ENCODE measurements at regions not wholly inside any gene's neighbourhood (a gene's known extent, or its start where the extent isn't known, plus 50 kb on each side); places are given as distances from the start of the nearest gene placed in this dataset.

DNA sequence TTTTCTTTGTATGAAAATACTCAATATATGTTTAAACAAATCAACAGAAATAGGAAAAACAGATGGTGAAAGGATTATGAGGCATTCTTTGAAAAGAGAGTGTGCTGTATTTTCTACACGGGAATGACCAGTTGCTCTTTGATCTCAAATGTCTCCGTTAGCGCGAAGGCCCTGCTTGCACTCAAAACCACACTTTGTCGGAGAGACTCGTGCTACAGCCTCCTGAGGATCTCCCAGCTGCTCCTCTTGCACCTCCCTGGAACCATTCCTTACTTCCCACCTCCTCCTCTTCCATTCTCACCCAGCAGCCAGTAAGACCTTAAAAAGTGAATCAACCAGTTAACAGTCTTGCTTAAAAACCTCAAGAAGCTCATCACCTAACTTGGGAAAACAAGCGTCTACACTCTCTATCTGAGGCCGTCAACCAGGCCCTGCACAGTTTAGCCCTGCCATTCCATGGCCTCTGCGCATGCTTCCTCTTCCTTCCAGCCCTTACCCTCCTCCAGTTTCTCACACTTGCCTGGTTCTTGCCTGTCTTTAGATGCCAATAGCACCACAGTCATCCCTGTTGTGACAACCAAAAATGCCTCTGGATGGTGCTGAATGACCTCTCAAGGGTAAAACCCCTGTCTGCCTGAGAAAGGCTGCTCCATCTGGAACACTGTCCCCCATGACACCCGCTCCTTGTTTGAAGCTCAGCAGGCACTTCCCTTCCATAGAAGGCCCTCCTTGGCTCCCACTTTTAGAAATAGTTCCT is 594.7 kb upstream of the WWC1 start:
- no peak for DNase-seq
- H3K36me3 Mint-ChIP-seq = no peaks in the 10 kb centered on the region
- H3K4me3 Mint-ChIP-seq = no peak overlapping the region

GRCh38 chr5:167699432-167699831 is 592.0 kb upstream of the WWC1 start:
- no peak for DNase-seq
- Mint-ChIP-seq H3K9me3 (peaks cover 0 to 7% (median 2%) of the 10 kb centered on the region in 6 donors), H3K27me3 (ENCODE audit: low read depth in 3 of 3) (peaks cover 2 to 4% (median 2%) of the 10 kb centered on the region in 3 donors), H3K36me3 (no peaks in the 10 kb centered on the region), H3K4me1 (no peaks in the 10 kb centered on the region), H3K4me3 (no peak overlapping the region), H3K27ac (no peak overlapping the region)

More for the DNA sequence above, 594.7 kb upstream of the WWC1 start:
- Mint-ChIP-seq H3K4me1 (no peaks in the 10 kb centered on the region), H3K9me3 (peaks cover 0 to 9% (median 2%) of the 10 kb centered on the region in 6 donors), H3K27ac (no peak overlapping the region), H3K27me3 (ENCODE audit: low read depth in 3 of 3) (peaks cover 2% of the 10 kb centered on the region in 3 donors)

DNA sequence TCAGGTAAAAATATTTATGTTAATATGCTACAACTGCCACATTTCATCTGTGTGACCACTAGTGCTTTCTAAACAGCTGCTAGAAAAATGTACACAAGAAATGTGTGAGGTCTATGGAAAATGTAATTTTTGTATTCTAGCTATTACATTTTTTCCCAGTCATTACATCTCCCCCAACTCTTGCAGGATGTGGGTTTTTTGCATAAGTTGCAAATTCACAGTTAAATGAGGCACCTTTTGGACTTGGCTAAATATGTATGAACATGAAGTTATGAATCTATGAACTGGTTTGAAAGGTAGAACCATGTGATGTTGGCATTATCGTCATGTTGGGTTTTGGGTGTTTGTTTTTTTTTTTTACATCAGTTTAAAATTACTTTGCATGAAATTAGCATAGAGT is 590.4 kb upstream of the WWC1 start:
- no peaks in the 10 kb centered on the region for H3K4me1 Mint-ChIP-seq
- peaks cover 2 to 4% (median 2%) of the 10 kb centered on the region in 3 donors for H3K27me3 Mint-ChIP-seq (ENCODE audit: low read depth in 3 of 3)
- no peaks in the 10 kb centered on the region for H3K36me3 Mint-ChIP-seq
- peaks cover 0 to 7% (median 2%) of the 10 kb centered on the region in 6 donors for H3K9me3 Mint-ChIP-seq
- no peak overlapping the region for H3K4me3 Mint-ChIP-seq
- no peak for DNase-seq
- no peak overlapping the region for H3K27ac Mint-ChIP-seq

DNA sequence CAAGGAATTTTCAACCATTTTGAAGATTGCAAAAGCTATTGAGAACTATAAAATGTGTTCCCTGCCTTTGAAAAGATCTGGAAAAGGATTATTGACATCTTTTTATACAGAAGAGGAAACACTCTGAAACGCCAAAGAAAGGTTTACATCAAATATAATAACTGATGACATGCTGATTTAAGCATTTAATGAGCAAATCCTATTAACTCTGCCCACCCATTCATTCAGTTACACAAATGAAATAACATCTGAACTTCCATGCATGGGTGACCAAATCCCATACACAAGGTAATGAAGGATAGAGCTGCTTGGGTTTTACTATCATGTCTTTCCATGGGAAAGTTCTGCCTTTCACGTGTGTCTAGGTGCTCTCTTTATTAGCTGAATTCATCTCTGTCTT is 589.4 kb upstream of the WWC1 start:
- H3K4me3 Mint-ChIP-seq = no peak overlapping the region
- no peak for DNase-seq
- H3K27me3 Mint-ChIP-seq (ENCODE audit: low read depth in 3 of 3) = peaks cover 2 to 3% (median 2%) of the 10 kb centered on the region in 3 donors
- H3K9me3 Mint-ChIP-seq = peaks cover 0 to 4% (median 1%) of the 10 kb centered on the region in 6 donors
- H3K4me1 Mint-ChIP-seq = no peaks in the 10 kb centered on the region
- H3K36me3 Mint-ChIP-seq = no peaks in the 10 kb centered on the region
- no peak overlapping the region for H3K27ac Mint-ChIP-seq

DNA sequence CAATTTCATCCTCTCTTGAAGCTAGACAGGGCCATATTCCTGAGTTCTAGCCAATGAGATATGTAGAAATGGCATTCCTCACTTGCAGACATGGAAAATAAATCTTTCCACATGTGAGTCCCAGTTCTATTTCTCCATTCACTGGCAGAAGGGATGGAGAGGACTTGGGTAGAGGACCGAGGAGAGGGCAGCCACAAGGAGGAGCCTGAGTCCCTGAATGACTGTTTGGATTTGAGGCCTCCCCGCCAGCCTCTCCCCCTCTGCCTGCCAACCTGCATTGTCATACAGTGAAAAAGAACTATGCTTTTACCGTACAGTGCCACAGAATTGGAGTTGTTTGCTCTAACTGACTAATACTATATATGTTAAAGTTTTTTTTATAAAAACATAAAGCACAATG is 583.0 kb upstream of the WWC1 start:
- H3K27ac Mint-ChIP-seq = no peak overlapping the region
- peaks cover 0 to 4% (median 0%) of the 10 kb centered on the region in 3 donors for H3K27me3 Mint-ChIP-seq (ENCODE audit: low read depth in 3 of 3)
- peaks cover 0 to 2% (median 0%) of the 10 kb centered on the region in 6 donors for H3K9me3 Mint-ChIP-seq
- no peak for DNase-seq
- no peaks in the 10 kb centered on the region for H3K36me3 Mint-ChIP-seq
- no peaks in the 10 kb centered on the region for H3K4me1 Mint-ChIP-seq
- no peak overlapping the region for H3K4me3 Mint-ChIP-seq

DNA sequence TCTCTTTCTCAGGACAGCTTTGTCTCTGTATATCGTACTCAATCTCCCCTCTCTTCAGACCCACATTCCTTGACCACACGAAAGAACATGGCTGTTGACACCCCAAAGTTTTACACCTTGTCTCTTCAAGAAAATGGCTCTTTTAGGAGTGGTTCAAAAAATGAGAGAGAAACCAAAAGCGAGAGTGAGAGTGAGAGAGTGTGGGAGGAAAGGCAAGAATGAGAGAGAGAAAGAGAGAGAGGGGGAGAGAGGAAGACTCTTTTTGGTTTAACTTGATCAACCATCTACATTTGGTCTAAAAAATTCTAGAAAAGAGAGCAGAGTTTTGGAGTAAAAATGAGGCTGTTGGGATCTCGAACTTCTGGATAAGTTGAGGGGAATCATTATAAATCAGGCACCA is 581.8 kb upstream of the WWC1 start:
- no peak for DNase-seq
- Mint-ChIP-seq H3K4me3 (no peak overlapping the region), H3K36me3 (no peaks in the 10 kb centered on the region), H3K27ac (no peak overlapping the region), H3K27me3 (ENCODE audit: low read depth in 3 of 3) (peaks cover 0 to 5% (median 0%) of the 10 kb centered on the region in 3 donors), H3K9me3 (peaks cover 0 to 2% (median 0%) of the 10 kb centered on the region in 6 donors), H3K4me1 (no peaks in the 10 kb centered on the region)

- Mint-ChIP-seq H3K4me1 (no peaks in the 10 kb centered on the region), H3K9me3 (peaks cover 0 to 2% (median 0%) of the 10 kb centered on the region in 6 donors), H3K27me3 (ENCODE audit: low read depth in 3 of 3) (peaks cover 0 to 7% (median 0%) of the 10 kb centered on the region in 3 donors), H3K36me3 (no peaks in the 10 kb centered on the region), H3K4me3 (no peak overlapping the region), H3K27ac (no peak overlapping the region)
- DNase-seq = no peak
Observed at GRCh38 chr5:167710444-167711073, 580.9 kb upstream of the WWC1 start.

DNA sequence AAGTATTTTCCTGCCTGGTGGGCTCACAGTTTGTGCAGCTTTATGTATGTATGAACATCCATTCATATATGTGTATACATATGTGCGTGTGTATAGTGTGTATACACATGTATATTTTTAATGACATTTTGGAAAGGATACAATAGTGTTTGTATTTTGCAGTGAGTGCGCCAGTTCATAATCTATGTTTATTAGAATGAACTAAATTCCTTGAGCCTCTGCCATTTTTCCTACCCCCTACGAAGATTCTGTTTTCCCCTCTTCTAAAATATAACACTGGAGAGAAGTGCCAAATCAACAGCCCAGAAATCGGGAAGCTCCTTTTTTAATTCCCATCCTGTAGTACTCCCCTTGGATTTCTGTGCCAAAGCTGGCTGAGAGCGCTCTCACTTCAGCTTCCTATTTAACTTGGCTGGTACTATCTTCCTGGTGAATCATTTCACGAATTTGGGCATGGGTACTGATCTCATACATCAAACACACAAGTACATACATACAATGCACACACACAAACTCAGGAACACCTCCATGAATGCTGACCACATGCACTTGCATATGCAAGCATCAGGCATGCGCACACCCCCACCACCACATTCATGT is 578.4 kb upstream of the WWC1 start:
- Mint-ChIP-seq H3K9me3 (no peaks in the 10 kb centered on the region), H3K27ac (no peak overlapping the region), H3K36me3 (no peaks in the 10 kb centered on the region), H3K27me3 (ENCODE audit: low read depth in 3 of 3) (peaks cover 0 to 3% (median 0%) of the 10 kb centered on the region in 3 donors), H3K4me1 (peaks cover 0 to 6% of the 10 kb centered on the region in 2 donors), H3K4me3 (no peak overlapping the region)
- DNase-seq = no peak

GRCh38 chr5:167713896-167714295 is 577.5 kb upstream of the WWC1 start:
- H3K36me3 Mint-ChIP-seq = no peaks in the 10 kb centered on the region
- H3K27ac Mint-ChIP-seq = no peak overlapping the region
- H3K9me3 Mint-ChIP-seq = no peaks in the 10 kb centered on the region
- H3K4me3 Mint-ChIP-seq = no peak overlapping the region
- DNase-seq = no peak
- H3K27me3 Mint-ChIP-seq (ENCODE audit: low read depth in 3 of 3) = peaks cover 0 to 3% (median 0%) of the 10 kb centered on the region in 3 donors
- H3K4me1 Mint-ChIP-seq = peaks cover 0 to 10% of the 10 kb centered on the region in 2 donors

DNA sequence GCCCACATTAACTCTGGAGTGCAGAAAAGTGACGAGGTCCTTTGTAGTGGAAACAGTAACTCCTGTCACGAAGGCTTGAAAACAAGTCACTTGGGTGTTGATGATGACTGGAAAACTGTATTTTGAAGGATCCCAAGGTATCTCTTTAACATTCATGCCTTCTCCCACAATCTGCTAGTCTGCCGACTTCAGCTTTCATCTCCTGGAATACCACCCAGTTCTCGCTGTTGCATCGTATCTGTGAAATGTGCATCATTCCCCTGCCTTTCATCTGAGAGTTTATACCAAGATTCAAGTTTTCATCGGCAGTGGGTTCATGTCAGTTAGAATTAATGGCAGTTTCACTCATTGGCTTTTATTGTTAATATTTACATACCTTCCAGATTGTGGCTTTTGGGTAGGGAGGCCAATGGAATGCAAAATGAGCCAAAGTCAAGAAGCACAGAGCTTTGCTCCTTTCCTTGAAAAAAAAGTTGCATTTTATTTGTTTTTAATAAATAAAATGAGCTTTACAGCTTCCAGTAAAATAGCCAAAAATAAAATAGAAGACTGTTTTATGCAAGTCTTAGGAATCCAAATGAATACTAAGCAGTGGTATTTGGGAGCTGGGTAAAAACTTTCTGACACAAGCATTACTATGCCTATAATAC is 575.2 kb upstream of the WWC1 start:
- Mint-ChIP-seq H3K27ac (no peak overlapping the region), H3K27me3 (ENCODE audit: low read depth in 3 of 3) (peaks cover 0 to 3% (median 0%) of the 10 kb centered on the region in 3 donors), H3K4me1 (peaks cover 0 to 10% of the 10 kb centered on the region in 2 donors), H3K4me3 (no peak overlapping the region), H3K36me3 (no peaks in the 10 kb centered on the region), H3K9me3 (no peaks in the 10 kb centered on the region)
- no peak for DNase-seq

- Mint-ChIP-seq H3K4me1 (peaks cover 4 to 18% of the 10 kb centered on the region in 2 donors), H3K36me3 (no peaks in the 10 kb centered on the region), H3K27ac (no peak overlapping the region), H3K4me3 (no peak overlapping the region), H3K27me3 (ENCODE audit: low read depth in 3 of 3) (peaks cover 0 to 2% (median 0%) of the 10 kb centered on the region in 3 donors), H3K9me3 (no peaks in the 10 kb centered on the region)
- DNase-seq = no peak
Observed at GRCh38 chr5:167720259-167720658, 571.2 kb upstream of the WWC1 start.

GRCh38 chr5:167720676-167721260 is 570.7 kb upstream of the WWC1 start:
- Mint-ChIP-seq H3K36me3 (no peaks in the 10 kb centered on the region), H3K4me1 (peaks cover 4 to 18% of the 10 kb centered on the region in 2 donors), H3K27me3 (ENCODE audit: low read depth in 3 of 3) (peaks cover 0 to 2% (median 0%) of the 10 kb centered on the region in 3 donors), H3K4me3 (no peak overlapping the region), H3K9me3 (no peaks in the 10 kb centered on the region), H3K27ac (no peak overlapping the region)
- no peak for DNase-seq

GRCh38 chr5:167721926-167722440 is 569.5 kb upstream of the WWC1 start:
- Mint-ChIP-seq H3K27me3 (ENCODE audit: low read depth in 3 of 3) (peaks cover 0 to 2% (median 0%) of the 10 kb centered on the region in 3 donors), H3K36me3 (no peaks in the 10 kb centered on the region), H3K9me3 (no peaks in the 10 kb centered on the region), H3K4me3 (no peak overlapping the region), H3K27ac (no peak overlapping the region), H3K4me1 (peaks cover 4 to 18% of the 10 kb centered on the region in 2 donors)
- no peak for DNase-seq
